NB4 (cell line): ENCODE measurements at regions not wholly inside any gene's neighbourhood (a gene's known extent, or its start where the extent isn't known, plus 50 kb on each side); places are given as distances from the start of the nearest gene placed in this dataset.

ENCODE experiments used
- CTCF ChIP-seq: IDR thresholded peaks from one replicate; pipeline ENCODE4 v1.5.1; 2012; ENCODE audit warnings: low read depth, low read length
- POLR2A ChIP-seq: IDR thresholded peaks from 2 replicates; pipeline ENCODE4 v1.6.1; 2011; ENCODE audit warnings: mild to moderate bottlenecking; ENCODE audit not compliant: insufficient read length; ENCODE audit errors: extremely low read depth

GRCh38 chr2:223169830-223170605 is 118.0 kb downstream of the KCNE4 start:
- no peak for TF ChIP-seq CTCF
- TF ChIP-seq POLR2A: no peak
